Uterus (tissue), 2 donors: ENCODE measurements at regions not wholly inside any gene's neighbourhood (a gene's known extent, or its start where the extent isn't known, plus 50 kb on each side); places are given as distances from the start of the nearest gene placed in this dataset.

Experiments
- POLR2A ChIP-seq, 2 donors: fragments of 450-650 bp; IDR thresholded peaks; one replicate each; pipeline ENCODE4 v1.6.1; 2016; ENCODE audit warnings: antibody characterized with exemption in 2 of 2, mild to moderate bottlenecking in 1 of 2, moderate library complexity in 1 of 2
- TF ChIP-seq, protein P1 (sequence below), 4 experiments: fragments of 200-600 bp in 2 of 4; fragments of 450-650 bp in 2 of 4; sonication (generic) in 2 of 4; IDR thresholded peaks; one replicate each; pipeline ENCODE4 v1.5.1; 2016 to 2019; ENCODE audit warnings: antibody characterized with exemption in 4 of 4, mild to moderate bottlenecking in 2 of 4, moderate library complexity in 1 of 4

DNA sequence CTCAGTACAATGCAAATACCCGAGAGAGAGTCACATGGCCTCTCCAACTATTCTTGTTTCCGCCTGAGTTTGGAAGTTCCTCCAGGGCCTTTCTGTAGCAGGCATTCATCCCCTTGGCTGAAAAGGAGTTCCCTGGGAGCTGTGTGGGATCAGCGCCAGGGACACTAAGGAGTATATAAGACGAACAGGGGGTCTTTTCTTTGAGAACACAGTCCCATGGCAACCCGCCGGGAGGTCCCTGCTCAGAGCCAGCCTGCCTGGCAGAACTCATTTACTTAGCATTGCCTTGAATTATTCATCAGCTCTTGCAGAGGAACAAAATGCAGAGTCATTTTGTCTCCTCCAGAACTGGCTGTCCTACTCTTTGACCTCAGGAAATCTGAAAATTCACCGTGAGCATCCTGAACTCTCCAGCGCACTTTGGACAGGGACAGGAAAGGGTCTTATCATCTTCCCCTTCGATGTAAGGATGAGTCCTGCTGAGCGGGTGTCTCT lies 120.4 kb upstream of the OSMR start:
- TF ChIP-seq, protein P1, sequence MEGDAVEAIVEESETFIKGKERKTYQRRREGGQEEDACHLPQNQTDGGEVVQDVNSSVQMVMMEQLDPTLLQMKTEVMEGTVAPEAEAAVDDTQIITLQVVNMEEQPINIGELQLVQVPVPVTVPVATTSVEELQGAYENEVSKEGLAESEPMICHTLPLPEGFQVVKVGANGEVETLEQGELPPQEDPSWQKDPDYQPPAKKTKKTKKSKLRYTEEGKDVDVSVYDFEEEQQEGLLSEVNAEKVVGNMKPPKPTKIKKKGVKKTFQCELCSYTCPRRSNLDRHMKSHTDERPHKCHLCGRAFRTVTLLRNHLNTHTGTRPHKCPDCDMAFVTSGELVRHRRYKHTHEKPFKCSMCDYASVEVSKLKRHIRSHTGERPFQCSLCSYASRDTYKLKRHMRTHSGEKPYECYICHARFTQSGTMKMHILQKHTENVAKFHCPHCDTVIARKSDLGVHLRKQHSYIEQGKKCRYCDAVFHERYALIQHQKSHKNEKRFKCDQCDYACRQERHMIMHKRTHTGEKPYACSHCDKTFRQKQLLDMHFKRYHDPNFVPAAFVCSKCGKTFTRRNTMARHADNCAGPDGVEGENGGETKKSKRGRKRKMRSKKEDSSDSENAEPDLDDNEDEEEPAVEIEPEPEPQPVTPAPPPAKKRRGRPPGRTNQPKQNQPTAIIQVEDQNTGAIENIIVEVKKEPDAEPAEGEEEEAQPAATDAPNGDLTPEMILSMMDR (IDR thresholded peaks at IDR 0.05), result no peak
- TF ChIP-seq POLR2A (IDR thresholded peaks at IDR 0.05), result no peak
